Upper lobe of left lung (tissue), 6 donors: ENCODE measurements at regions not wholly inside any gene's neighbourhood (a gene's known extent, or its start where the extent isn't known, plus 50 kb on each side); places are given as distances from the start of the nearest gene placed in this dataset.

Experiments
- ATAC-seq, 2 donors: fragments of 200-7000 bp; cut with Tn5 transposase; one replicate each; pipeline ENCODE4 v1.9.1; 2022; ENCODE audit warnings: mild to moderate bottlenecking in 2 of 2, moderate library complexity in 2 of 2; ENCODE audit not compliant: low FRiP score in 2 of 2
- DNase-seq, 2 donors: peaks; one replicate each; pipeline ENCODE4 v3.0.0-alpha.2; 2019 to 2020
- H3K27ac ChIP-seq, 4 donors: fragments of 200-600 bp; sonication (generic); one replicate each; pipeline ENCODE4 v1.5.1; 2016 to 2019
- H3K27me3 ChIP-seq, 4 donors: fragments of 200-600 bp; sonication (generic); one replicate each; pipeline ENCODE4 v1.5.1; 2017 to 2019
- H3K36me3 ChIP-seq, 4 donors: fragments of 200-600 bp; sonication (generic); one replicate each; pipeline ENCODE4 v1.5.1; 2016 to 2019
- H3K4me1 ChIP-seq, 4 donors: fragments of 200-600 bp; sonication (generic); one replicate each; pipeline ENCODE4 v1.5.1; 2018 to 2019
- H3K4me3 ChIP-seq, 4 donors: fragments of 200-600 bp; sonication (generic); one replicate each; pipeline ENCODE4 v1.5.1; 2017 to 2019; ENCODE audit warnings: mild to moderate bottlenecking in 2 of 4, moderate library complexity in 1 of 4
- H3K9me3 ChIP-seq, 4 donors: fragments of 200-600 bp; sonication (generic); one replicate each; pipeline ENCODE4 v1.5.1; 2018 to 2019
- CTCF ChIP-seq, 6 experiments: fragments of 450-650 bp in 4 of 6; fragments of 200-600 bp in 2 of 6; sonication (generic) in 2 of 6; IDR thresholded peaks; one replicate each; pipeline ENCODE4 v1.5.1; 2016 to 2019; ENCODE audit warnings: antibody characterized with exemption in 6 of 6
- EP300 ChIP-seq, 4 donors: sonication (generic); formaldehyde crosslinking; IDR thresholded peaks; one replicate each; pipeline ENCODE4 v1.5.1; 2017; ENCODE audit warnings: antibody characterized with exemption in 4 of 4, control low read depth in 2 of 4
- POLR2A ChIP-seq, 4 donors: fragments of 450-650 bp; IDR thresholded peaks; one replicate each; pipeline ENCODE4 v1.5.1; 2016 to 2017; ENCODE audit warnings: antibody characterized with exemption in 4 of 4, mild to moderate bottlenecking in 2 of 4
- POLR2AphosphoS5 ChIP-seq, 2 donors: sonication (generic); formaldehyde crosslinking; IDR thresholded peaks; one replicate each; pipeline ENCODE4 v1.5.1; 2017; ENCODE audit warnings: antibody characterized with exemption in 2 of 2
- WGBS, 2 donors: methylation state at CpG; one replicate each; pipeline ENCODE4 v1.1.5; 2017 to 2018; 5-methylcytosine and 5-hydroxymethylcytosine counted together
- donor health status: DM: no; HTN: no; CAD: no; lungs with moderate emphysema.
- donor health status: DM: no; HTN: yes; CAD: no; lungs with severe emphysema.

DNA sequence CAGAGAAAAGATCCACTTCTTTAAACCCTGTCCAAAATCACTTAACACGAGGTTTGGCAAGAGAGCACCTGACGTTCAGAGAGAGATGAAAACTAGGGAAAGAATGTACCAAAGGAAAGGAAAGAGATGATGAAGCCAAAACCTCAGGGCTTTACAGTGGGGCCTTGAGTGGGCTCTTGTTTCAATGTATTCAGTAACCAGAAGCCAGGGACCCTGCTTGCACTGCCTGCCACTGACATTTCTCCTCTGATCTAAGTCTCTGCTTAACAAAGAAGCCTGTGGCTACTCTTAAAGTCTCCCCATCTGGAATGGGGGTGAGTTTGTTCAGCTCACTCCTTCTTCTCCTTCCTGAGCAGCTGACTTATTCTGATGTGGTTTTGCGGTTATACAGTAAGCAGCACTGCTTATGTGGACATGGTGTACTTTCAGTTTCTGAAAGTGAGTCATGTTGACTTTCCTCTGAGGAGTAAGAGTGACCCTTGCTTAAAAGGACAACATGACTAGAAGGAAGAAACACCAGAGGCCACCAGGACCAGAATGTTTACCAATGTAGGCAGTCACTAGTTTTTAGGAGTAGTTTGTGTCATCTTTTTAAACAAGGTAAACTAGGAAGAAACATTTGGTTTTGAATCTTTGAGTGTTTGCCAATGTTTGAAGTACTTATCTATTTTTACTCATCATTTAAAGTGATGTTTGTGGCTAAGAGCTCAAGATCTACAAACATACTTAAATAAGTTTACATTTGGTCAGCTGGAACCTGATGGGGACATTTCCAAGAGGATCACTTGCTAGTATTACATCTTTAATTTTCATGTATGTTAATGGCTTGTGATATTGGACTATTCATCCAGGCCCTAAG lies 87.4 kb downstream of the FASLG start:
- Histone ChIP-seq H3K4me1 (peaks cover 16 to 23% (median 23%) of the 10 kb centered on the region in 4 donors), H3K4me3 (no peak overlapping the region), H3K27me3 (no peaks in the 10 kb centered on the region), H3K9me3 (no peaks in the 10 kb centered on the region), H3K36me3 (no peaks in the 10 kb centered on the region), H3K27ac (peak overlapping the region; percentile 64 to 79 (median 70))
- 13 to 41% methylated on average over 3 of the region's 3 CpGs for WGBS, 2 donors
- ATAC-seq, result peak; percentile 93 to 94
- TF ChIP-seq POLR2A (IDR thresholded peaks at IDR 0.05) (peak in 1 of 4 donors; percentile 23), EP300 (IDR thresholded peaks at IDR 0.05) (peak in 2 of 4 donors; percentile 88 to 99), POLR2AphosphoS5 (IDR thresholded peaks at IDR 0.05) (peak; percentile 83 to 94), CTCF (IDR thresholded peaks at IDR 0.05) (peak in 1 of 6 experiments; percentile 9)
- peak in 1 of 2 donors; percentile 58 for DNase-seq

GRCh38 chr1:172748201-172748600 lies 89.3 kb downstream of the FASLG start:
- Histone ChIP-seq H3K36me3 (no peaks in the 10 kb centered on the region), H3K27ac (no peak overlapping the region), H3K9me3 (no peaks in the 10 kb centered on the region), H3K4me3 (no peak overlapping the region), H3K4me1 (peaks cover 16 to 23% (median 23%) of the 10 kb centered on the region in 4 donors), H3K27me3 (no peaks in the 10 kb centered on the region)
- TF ChIP-seq CTCF (IDR thresholded peaks at IDR 0.05) (no peak), EP300 (IDR thresholded peaks at IDR 0.05) (no peak)
- 96 to 98% methylated on average over 24 of the region's 24 CpGs for WGBS, 2 donors
- DNase-seq (peak in 1 of 2 donors; percentile 58), ATAC-seq (no peak)

- WGBS, 2 donors, result 80 to 82% methylated on average over 1 of the region's 1 CpG
- Histone ChIP-seq H3K9me3 (no peaks in the 10 kb centered on the region), H3K4me1 (peaks cover 0 to 6% (median 6%) of the 10 kb centered on the region in 4 donors), H3K4me3 (no peak overlapping the region), H3K27ac (no peak overlapping the region), H3K27me3 (no peaks in the 10 kb centered on the region), H3K36me3 (no peaks in the 10 kb centered on the region)
- DNase-seq (no peak), ATAC-seq (no peak)
- TF ChIP-seq POLR2AphosphoS5 (IDR thresholded peaks at IDR 0.05), result no peak
Observed at GRCh38 chr1:172751683-172752082, 92.8 kb downstream of the FASLG start.

- ATAC-seq (no peak), DNase-seq (no peak)
- Histone ChIP-seq H3K27ac (no peak overlapping the region), H3K27me3 (no peaks in the 10 kb centered on the region), H3K4me3 (no peak overlapping the region), H3K36me3 (no peaks in the 10 kb centered on the region), H3K4me1 (no peaks in the 10 kb centered on the region), H3K9me3 (no peaks in the 10 kb centered on the region)
- TF ChIP-seq EP300 (IDR thresholded peaks at IDR 0.05), result no peak
- TF ChIP-seq POLR2A (IDR thresholded peaks at IDR 0.05), result no peak
- no peak for TF ChIP-seq CTCF (IDR thresholded peaks at IDR 0.05)
- TF ChIP-seq POLR2AphosphoS5 (IDR thresholded peaks at IDR 0.05), result no peak
- WGBS, 2 donors, result 52 to 63% methylated on average over 2 of the region's 2 CpGs
Observed at GRCh38 chr1:172753964-172754363, 95.1 kb downstream of the FASLG start.

DNA sequence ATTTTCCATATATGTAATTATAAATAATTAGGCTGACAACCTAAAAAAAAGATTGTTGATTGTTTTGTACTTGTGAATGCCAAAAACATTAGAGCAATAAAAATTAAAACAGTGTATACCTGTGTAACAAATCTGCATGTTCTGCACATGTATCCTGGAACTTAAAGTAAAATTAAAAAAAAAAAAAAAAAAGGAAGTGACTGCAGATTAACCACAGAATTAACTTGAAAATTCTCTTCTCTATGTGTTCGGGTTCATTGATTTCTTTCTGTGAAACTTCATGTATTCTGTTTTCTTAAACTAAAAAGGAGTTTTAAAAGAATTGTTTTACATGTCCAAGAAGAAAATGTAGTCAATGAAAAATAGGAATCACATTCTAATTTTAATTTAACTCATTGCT lies 95.7 kb downstream of the FASLG start:
- no peaks in the 10 kb centered on the region for H3K36me3 ChIP-seq
- H3K27ac ChIP-seq, result no peak overlapping the region
- DNase-seq (no peak), ATAC-seq (no peak)
- no peak overlapping the region for H3K4me3 ChIP-seq
- H3K27me3 ChIP-seq, result no peaks in the 10 kb centered on the region
- no peaks in the 10 kb centered on the region for H3K4me1 ChIP-seq
- no peaks in the 10 kb centered on the region for H3K9me3 ChIP-seq
- TF ChIP-seq EP300 (IDR thresholded peaks at IDR 0.05), result no peak
- TF ChIP-seq POLR2A (IDR thresholded peaks at IDR 0.05), result no peak
- TF ChIP-seq POLR2AphosphoS5 (IDR thresholded peaks at IDR 0.05), result no peak
- no peak for TF ChIP-seq CTCF (IDR thresholded peaks at IDR 0.05)
- 63 to 69% methylated on average over 1 of the region's 1 CpG for WGBS, 2 donors
